GM12891 (cell line): ENCODE measurements at regions not wholly inside any gene's neighbourhood (a gene's known extent, or its start where the extent isn't known, plus 50 kb on each side); places are given as distances from the start of the nearest gene placed in this dataset.

ENCODE experiments used
- POLR2AphosphoS5 ChIP-seq: IDR thresholded peaks from 2 replicates; pipeline ENCODE4 v1.6.1; 2011; ENCODE audit warnings: low read depth, low read length, control low read depth
- TAF1 ChIP-seq: IDR thresholded peaks from 2 replicates; pipeline ENCODE4 v1.6.1; 2011; ENCODE audit warnings: low read depth, low read length, control low read depth

DNA sequence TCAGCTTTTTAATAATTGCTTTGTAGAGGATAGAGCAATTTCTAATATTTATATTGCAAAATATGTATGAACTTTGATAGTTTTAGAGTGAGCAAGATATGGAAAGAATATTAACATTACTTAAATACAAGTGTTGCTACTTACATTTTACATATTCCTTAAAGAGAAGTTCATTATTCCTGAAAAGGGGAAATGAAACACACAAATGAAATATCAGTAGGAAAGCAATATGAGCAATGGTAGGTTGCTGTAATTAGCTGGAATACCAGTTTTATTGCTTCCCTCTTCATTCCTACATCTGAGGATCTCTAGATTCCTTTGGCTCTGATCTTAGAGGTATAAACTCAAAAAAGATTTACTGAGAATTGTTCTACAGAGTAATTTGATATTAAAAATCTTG lies 414.1 kb downstream of the FAM170A start:
- no peak for TF ChIP-seq POLR2AphosphoS5
- TF ChIP-seq TAF1 = no peak
